Epithelial cell of esophagus (primary cell): ENCODE measurements at regions not wholly inside any gene's neighbourhood (a gene's known extent, or its start where the extent isn't known, plus 50 kb on each side); places are given as distances from the start of the nearest gene placed in this dataset.
"Not testable (repeated sequence)": the region's sequence is repeated elsewhere in the genome, so short reads cannot be mapped to it uniquely, and the experiment has no call there.

ENCODE experiments used
- DNase-seq: peaks from one replicate; pipeline ENCODE4 v3.0.0; 2010; ENCODE audit warnings: low read depth
- H3K4me3 ChIP-seq: 2 replicates; pipeline ENCODE4 v1.5.1; 2011; ENCODE audit warnings: mild to moderate bottlenecking, low read length, control low read depth
- CTCF ChIP-seq: IDR thresholded peaks from 2 replicates; pipeline ENCODE4 v1.5.1; 2011; ENCODE audit warnings: low read depth, mild to moderate bottlenecking, low read length, control low read depth, inconsistent platforms; ENCODE audit not compliant: insufficient read depth; ENCODE audit errors: missing control alignments

GRCh38 chr6:168374051-168374502 lies 54.5 kb upstream of the DACT2 start:
- no peak overlapping the region for H3K4me3 ChIP-seq
- DNase-seq = no peak
- no peak for TF ChIP-seq CTCF

GRCh38 chr6:168374541-168375071 lies 55.0 kb upstream of the DACT2 start:
- no peak for DNase-seq
- TF ChIP-seq CTCF = no peak

GRCh38 chr6:168376120-168376519 lies 56.5 kb upstream of the DACT2 start:
- TF ChIP-seq CTCF = no peak
- no peak for DNase-seq
- no peak overlapping the region for H3K4me3 ChIP-seq

More at GRCh38 chr6:168374541-168375071, 55.0 kb upstream of the DACT2 start:
- H3K4me3 ChIP-seq = no peak overlapping the region

- DNase-seq = no peak
- no peak overlapping the region for H3K4me3 ChIP-seq
- TF ChIP-seq CTCF = no peak
Observed at GRCh38 chr6:168376811-168377483, 57.4 kb upstream of the DACT2 start.

GRCh38 chr6:168377484-168377855 lies 57.9 kb upstream of the DACT2 start:
- TF ChIP-seq CTCF = no peak
- no peak overlapping the region for H3K4me3 ChIP-seq
- DNase-seq = no peak

GRCh38 chr6:168377856-168378832 lies 58.6 kb upstream of the DACT2 start:
- TF ChIP-seq CTCF = no peak

GRCh38 chr6:168379579-168379978 lies 60.0 kb upstream of the DACT2 start:
- DNase-seq, H3K4me3 ChIP-seq: not testable (repeated sequence)

More at GRCh38 chr6:168377856-168378832, 58.6 kb upstream of the DACT2 start:
- no peak overlapping the region for H3K4me3 ChIP-seq
- no peak for DNase-seq

GRCh38 chr6:168380166-168380955 lies 60.6 kb upstream of the SMOC2 start:
- not testable (repeated sequence) for DNase-seq, H3K4me3 ChIP-seq
